Stimulated activated CD4-positive, alpha-beta T cell treated with anti-CD3 and anti-CD28 coated beads, Interleukin-1b, Interleukin-23, amount 100 ng/mL, for 4 hours (primary cell): ENCODE measurements at regions not wholly inside any gene's neighbourhood (a gene's known extent, or its start where the extent isn't known, plus 50 kb on each side); places are given as distances from the start of the nearest gene placed in this dataset.
"Not testable (repeated sequence)": the region's sequence is repeated elsewhere in the genome, so short reads cannot be mapped to it uniquely, and the experiment has no call there.

Experiments
- DNase-seq, 2 donors: peaks; one replicate each; pipeline ENCODE4 v3.0.0-alpha.2; 2020; ENCODE audit warnings: low read depth in 2 of 2

DNA sequence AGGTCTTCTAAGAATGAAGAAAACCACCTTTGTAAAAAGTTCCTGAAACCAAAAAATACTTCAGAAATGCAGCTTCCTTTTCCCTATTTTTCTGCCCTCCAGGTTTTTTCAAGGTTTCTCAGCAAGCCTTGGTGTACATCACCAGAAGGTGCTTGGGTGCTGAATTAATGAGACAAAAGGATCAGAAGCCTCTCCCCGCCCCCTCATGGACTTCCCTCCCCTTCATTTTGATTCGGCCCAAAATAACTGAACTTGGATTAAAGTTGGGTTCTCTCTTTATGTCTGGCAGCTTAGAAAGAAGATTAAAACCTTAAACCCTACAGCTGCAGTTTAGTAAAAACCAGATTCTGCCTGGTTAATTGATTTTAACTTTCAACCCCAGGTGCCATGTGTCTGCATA is 121.7 kb upstream of the ERCC4 start:
- DNase-seq = no peak

DNA sequence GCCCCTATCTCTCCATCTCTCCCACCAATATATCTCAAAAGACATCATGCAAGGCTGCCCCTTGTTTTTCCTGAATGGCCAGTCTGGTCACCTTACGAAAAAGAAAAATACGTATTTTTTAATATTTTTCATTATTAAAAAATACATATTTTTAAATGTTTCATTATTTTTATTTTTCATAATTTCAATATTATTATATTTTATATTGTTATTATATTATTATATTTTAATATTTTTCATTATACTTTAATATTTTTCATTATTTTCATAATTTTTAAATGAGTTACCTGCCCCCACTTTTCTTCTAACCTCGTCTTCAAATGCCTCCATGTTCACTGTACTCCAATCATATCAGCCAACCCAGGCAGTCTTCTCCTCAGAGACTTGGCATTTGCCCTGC is 116.0 kb upstream of the ERCC4 start:
- no peak for DNase-seq

DNA sequence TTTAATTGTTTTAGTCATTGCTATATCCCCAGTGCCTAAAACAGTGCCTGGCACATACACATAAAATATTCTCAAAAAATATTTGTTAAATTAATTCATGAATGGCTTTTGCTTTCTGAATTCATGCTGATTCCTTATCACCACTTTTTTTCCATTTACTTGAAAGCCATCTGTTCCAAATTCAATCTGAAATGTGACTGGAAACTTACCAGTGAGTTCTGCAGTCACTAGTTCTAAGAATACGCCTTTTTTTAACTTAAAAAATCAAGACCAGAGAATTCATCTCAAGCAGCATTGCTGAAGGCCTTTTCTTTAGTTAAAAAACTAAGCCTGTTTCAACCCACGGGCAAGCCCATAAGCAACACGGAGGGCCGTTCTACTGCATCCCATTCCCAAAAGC is 114.0 kb upstream of the ERCC4 start:
- no peak for DNase-seq

DNA sequence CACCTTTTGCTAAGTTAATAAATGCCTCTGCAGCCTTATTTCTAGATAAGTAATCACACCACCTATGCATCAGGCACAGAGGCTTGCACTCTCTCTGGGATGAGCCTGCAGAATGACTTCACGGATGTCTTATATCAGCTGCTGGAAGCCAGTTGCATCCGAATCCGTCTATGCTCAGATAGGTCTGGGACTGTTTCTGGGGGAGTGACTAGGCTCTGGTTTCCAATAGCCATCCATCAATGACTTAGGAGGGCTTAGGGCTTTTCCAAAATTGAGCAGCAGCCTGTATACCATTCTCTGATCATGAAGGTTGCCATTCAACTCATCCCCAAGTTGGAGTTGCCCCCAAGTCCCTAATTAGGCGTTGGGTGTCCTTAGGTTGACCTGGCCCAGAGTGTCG is 113.3 kb upstream of the ERCC4 start:
- DNase-seq = no peak

DNA sequence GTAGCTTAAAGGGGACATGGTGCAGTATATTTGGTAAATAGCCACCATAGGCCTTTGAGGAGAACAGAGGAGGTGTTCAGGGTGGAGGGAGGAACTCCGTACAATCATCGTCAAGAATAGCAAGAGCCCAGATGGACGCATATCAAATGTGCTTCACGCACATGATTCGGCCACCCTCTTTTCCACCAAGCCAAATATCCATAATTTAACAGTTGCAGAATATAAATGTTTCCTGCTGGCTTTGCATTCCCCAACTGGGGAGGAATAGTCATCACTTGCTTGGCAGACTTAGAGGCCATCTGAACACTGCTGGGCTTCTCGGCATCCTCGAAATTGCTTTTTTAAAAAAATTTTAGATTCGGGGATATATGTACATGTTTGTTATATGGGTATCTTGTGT is 111.9 kb upstream of the ERCC4 start:
- no peak for DNase-seq

DNA sequence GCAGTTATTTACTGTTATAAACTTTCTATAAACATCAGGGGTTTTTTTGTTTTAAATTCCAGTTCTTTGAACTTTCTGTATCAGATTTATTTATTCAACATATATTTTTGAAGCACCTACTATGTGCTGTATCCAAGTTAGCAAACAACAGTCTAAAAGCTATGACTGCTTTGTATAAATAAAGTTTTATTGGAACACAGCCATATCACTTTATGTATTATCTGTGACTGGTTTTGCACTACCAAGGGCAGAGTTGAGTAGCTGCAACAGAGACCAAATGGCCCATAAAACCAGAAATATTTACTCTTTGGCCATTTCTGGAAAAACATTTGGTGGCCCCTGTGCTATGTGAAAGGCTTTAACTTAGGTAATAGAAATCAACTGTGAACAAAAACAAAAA is 110.2 kb upstream of the ERCC4 start:
- no peak for DNase-seq

DNA sequence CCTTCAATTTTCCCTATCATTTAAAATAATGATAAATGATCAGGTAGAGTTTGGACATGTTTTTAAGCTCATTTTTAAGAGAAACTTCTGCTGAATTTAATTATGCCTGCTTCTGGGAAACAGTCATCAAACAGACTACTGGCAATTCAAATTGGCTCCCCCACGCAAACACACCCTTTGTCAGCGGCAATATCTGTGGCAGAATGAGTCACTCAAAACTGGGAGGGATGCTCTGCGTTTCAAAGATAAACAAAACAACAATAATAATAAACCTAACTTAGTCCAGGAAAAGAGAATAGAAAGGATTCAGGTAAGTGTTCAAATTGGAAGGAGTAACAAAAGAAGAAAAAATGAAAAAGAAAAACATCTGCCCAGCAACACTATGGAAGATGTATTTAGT is 108.1 kb upstream of the ERCC4 start:
- no peak for DNase-seq

DNA sequence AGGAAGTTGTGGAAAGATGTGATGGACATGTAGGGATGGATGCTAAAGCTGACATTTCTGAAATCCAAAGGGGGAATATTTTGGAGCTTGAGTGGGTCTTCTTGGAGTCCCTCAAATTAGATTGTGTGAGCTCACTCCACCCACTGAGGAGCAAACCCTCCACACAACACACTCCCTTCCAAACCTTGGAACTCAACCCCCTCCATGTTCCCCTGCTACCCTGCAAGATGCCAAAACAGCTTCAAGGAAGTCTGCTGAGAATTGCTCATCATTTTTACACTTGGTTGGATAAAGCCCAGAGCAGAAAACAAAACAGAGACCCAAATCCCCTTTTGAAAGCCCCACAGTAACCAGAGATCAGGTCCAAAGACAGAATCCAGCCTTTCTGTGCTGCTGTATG is 103.3 kb upstream of the ERCC4 start:
- no peak for DNase-seq

DNA sequence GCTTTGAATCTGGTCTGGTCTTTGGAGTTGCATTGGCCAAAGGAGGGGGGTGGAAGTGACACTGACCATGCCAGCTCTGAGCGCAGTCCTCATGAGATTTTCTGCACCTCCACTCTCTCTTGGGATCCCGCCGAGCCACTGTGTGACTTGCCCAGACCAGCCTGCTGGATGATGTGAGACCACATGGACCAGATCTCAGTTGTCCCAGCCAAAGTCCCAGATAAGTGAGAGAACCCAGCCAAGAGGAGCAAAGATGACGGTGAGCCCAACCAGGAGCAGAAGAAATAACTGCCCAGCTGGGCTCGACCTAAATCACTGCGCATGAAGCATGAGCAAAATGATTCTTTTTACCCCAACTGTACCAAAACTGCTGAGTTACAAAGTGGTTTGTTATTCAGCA is 96.5 kb upstream of the ERCC4 start:
- no peak for DNase-seq

DNA sequence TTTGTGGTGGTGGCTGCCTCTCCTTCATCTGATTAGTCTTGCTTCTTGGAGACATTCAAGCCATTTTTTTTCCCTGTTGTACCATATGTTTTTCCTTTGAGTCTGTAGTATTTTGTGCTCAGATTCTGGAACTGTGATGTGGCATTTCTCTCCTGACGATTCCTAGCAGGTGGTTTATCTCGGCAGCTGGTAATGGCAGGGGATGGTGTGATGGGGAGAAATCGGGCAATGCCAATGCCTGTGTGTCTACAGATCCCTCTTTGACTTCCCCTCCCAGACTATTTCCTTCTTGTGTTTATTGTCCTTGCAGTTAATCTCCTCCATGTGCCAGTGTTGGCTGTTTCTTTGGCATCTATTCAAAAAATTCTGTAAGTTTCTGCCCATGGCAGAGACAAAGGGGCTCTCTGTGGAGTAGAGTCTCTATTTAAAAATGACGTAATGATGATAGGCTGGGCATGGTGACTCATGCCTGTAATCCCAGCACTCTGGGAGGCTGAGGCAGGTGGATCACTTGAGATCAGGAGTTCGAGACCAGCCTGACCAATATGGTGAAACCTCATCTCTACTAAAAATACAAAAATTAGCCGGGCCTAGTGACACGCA is 90.2 kb upstream of the ERCC4 start:
- DNase-seq = no peak

DNA sequence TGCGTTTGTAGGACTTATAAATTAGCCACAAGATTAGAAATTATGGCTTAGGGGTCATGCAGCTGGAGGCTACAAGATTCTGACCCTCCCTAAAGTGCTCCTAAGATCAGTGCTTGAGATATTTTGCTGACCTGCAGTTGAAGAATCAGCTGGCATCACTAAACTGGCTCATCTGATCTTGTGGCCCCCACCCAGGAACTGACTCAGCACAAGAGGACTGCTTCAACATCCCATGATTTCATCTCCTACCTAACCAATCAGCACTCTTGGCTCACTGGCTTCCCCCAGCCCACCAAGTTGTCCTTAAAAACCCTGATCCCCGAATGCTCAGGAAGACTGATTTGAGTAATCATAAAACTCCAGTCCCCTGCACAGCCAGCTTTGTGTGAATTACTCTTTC is 86.4 kb upstream of the ERCC4 start:
- DNase-seq = no peak

DNA sequence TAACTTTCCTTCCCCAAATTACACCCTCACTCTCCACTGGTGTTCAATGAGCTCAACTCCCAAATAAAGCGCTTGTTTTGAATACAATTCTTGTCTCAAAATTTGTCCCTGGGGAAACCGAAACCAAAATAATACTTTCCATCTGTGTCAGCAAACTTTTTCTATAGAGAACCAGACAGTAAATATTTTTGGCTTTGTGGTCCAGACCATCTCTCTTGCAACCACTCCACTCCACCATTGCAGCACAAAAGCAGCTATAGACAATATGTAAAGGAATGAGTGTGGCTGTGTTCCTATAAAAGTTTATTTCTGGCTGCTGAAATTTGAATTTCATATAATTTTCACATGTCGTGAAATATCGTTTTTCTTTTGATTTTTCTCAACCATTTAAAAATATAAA is 84.6 kb upstream of the ERCC4 start:
- no peak for DNase-seq

DNA sequence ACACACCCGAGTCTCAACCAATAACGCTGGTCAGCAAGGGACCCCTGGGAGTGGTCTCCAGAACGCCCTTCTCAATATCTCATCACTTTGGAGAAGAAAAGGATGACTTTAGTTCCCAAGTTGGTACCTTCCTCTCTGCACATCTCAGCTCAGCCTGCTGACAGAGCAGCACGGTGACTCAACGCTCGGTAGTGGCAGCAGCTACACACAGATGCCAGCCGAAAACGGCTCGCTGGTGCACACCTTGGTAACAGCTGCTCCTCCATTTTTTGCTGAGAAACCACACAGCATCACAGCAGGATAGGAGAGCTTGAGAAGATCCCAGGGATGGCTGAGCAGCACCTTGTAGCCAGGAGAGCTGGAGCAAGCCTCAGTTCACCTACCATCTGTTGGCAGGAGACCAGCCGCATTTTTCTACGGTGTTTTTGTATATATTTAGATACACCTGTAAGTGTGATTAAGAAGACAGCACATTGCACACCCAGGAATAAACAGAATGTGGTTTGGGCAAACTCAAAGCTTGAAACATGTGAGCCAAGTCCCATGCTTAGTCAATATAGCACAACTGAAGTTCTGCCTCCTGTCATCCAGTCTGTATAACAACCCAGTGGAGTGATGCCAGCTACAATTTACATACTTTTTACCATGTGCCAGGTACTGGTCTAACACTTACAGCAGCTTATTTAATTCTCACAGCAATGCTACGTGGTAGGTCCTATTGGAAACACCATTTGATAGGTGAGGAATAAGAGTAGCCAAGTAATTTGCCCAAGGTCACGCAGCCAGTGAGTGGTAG is 83.8 kb upstream of the ERCC4 start:
- no peak for DNase-seq

DNA sequence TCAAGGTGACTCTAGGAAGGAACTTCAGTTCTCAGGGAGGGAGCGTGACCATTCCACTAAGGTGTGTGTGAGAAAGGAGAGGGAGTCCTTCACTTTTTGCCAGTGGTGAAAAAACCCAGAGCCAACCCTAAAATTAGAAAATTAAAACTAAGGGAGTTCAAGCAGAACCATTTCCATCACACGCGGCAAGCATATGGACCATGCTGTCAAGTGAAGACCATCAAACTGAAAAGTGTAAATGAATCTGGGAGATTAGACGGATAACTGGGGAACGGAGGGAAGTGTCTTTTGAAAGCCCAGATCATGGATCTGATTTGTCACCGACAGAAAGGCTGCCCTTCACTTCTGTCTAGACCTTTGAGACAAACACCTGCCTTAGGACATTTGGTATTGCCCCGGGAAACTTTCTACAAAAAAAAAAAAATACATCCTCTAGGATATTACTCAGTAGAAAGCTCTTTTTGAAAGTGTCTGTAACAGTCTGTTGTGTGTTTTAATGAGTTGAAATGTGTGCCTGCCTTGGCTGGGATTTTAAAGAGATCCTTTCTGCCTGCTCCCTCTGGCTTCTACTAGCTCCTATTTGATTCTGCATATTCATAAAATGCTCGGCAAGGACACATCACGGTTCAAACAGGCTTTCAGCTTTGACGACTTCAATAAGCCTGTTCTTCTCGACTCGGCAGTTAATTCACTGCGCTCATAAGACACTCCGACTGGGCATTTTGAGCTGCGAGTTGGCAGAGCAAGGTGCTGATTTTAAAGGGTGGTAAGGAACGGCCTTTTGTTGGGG is 81.4 kb upstream of the ERCC4 start:
- no peak for DNase-seq

DNA sequence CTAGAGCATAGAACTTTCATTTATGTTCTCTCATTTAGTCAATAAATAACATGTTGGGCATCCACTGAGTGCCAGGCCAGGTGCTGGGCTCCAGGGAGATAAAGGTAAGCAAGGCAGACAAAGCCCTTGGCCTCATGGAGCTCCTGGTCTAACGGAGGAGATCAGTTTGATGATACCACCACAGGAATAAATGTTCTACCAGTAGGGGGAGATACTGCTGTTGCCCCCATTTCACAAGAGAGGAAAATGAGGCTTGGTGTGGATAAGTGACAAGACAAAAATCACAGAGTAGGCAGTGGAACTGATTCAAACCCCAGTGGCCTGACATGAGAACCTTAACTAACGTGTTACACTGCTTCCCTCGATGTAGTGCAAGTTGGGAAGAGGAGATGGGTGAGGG is 80.4 kb upstream of the ERCC4 start:
- no peak for DNase-seq

DNA sequence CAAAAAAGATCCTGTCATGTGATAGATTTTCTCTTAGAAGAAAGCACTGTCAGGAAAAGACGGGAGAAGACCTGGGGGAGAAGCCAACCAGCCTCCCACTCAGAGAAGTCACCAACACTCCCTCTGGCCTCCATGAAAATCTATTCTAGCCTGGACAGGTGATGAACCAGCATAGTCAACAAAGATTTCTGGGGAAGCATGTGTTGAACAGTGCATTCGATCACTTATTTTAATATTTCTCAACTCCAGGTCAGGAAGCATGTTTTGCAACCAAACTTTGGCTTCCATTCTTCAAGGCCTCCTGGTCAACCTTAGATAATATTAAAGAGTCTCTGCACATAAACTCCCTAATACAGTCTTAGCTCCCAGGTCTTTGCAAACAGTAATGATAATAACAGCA is 74.7 kb upstream of the ERCC4 start:
- DNase-seq = no peak

DNA sequence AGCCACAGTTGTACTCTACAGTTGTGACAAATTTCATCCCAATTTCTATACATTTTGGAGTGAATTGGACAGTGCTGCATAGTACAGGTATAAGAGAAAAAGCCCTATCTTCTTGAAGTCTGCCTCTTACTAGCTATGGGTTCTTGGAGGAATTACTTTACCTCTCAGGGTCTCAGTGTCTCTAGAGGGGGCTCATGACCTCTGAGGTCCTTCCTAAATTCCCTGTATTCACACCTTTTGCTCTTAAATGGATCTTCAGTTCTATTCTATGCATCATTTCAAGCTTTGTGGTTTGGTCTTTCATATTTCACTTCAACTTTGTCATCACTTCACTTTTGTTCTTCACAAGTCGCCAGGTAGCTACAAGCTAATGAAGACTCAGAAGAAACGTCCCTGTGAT is 71.2 kb upstream of the ERCC4 start:
- DNase-seq = no peak

DNA sequence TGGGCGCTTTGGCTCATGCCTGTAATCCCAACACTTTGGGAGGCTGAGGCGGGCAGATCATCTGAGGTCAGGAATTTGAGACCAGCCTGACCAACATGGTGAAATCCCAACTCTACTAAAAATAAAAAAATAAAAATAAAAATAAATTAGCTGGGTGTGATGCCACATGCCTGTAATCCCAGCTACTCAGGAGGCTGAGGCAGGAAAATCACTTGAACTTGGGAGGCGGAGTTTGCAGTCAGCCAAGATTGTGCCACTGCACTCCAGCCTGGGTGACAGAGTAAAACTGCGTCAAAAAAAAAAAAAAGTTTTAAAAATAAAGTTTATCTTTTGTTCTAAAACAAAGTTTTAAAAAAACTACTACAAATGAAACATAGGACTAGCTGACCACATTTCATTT is 69.8 kb upstream of the ERCC4 start:
- DNase-seq = not testable (repeated sequence)

DNA sequence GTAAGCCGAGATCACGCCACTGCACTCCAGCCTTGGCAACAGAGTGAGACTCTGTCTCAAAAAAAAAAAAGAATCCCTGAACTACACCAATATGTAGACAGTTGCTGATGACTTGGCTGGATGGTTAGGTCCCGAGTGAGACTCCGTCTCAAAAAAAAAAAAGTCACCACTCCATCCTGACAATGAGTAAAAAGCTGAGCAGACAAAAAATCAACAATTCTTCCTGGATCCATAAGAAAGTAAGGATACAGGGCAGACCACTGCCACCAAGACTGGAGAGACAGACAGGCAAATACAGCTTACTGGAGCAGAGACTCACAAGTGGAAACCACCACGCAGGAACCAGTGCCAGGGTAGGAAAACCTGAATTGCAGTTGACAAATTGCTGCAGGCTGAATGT is 67.1 kb upstream of the ERCC4 start:
- DNase-seq = no peak

DNA sequence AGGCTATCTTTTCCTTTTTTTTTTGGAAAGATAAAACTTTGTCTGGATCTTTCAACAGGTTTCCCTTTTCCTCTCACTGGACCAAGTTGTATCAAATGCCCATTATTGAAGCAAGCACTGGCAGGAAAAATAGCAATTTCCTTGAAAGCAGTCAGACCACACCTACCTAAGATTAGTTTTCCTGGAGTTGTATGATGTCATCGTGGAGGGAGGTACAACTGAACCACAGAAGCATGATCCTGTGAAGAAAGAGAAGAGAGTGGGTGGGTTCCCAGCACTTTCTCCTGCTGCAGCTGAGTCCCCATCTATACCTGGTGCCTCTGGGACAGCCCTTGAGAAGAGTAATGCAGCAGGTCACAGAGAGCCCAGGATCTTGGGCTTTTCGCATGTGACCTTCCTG is 63.6 kb upstream of the ERCC4 start:
- DNase-seq = no peak

DNA sequence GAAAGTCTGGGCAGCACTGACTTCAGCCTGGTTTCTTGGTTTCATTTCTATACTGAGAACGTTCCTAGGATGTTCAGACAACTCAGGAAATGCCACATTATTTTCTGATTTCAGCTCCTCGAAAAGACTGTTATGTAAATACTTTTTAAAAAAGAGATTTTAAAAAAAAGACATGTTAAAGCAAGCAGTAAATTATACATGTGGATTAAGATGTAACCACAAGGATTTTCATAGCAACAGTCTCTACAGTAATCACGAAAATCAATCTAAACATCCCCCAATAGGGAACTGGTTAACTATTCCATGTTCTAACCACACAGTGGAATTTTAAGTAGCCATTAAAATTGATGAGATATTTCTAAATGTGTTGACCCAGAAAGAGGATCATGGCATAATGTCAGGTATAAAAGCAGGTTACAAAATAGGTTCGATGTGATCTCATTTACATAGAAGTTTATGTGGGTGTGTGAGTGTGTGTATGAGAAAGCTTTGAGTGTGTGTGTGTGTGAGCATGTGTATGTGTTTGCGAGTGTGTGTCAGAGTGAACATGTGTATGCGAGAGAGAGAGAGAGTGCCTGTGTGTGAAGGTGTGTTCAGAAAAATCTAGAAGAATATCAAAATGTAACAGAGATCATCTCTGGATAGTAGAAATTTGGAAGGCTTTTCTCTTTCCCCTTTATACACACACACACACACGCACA is 63.0 kb upstream of the ERCC4 start:
- DNase-seq = no peak

DNA sequence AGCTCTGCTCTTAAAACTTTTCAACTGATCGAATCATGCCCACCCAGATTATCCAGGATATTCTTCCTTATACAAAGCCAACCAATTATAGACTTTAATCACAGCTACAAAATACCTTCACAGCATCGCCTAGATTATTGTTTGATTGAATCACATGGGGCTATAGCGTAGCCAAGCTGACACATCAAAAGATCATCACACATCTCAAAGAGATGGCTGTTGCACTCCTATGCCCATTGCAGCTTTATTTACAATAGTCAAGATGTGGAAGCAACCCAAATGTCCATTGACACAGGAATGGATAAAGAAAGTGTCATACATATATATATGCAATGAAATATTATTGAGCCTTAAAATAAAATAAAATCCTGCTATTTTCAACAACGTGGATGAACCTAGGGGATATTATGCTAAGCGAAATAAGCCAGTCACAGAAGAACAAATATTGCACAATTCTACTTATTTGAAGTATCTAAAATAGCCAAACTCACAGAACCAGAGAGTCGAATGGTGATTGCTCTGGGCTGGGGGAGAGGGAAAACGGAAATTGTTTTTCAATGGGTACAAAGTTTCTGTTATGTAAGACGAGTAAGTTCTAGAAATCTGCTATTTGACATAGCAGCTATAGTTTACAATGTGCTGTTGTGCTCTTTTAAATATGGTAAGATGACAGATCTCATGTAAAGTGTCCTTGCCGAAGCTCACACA is 60.9 kb upstream of the ERCC4 start:
- no peak for DNase-seq
